Body of pancreas (tissue), 4 donors: ENCODE measurements at regions not wholly inside any gene's neighbourhood (a gene's known extent, or its start where the extent isn't known, plus 50 kb on each side); places are given as distances from the start of the nearest gene placed in this dataset.

Source experiments
- POLR2A ChIP-seq, 3 donors: fragments of 450-650 bp; IDR thresholded peaks; one replicate each; pipeline ENCODE4 v1.6.1; 2016; ENCODE audit warnings: antibody characterized with exemption in 3 of 3, mild to moderate bottlenecking in 2 of 3
- TF ChIP-seq, protein P1 (sequence below), 7 experiments: fragments of 450-650 bp in 4 of 7; fragments of 200-600 bp in 3 of 7; sonication (generic) in 3 of 7; IDR thresholded peaks; one replicate each; pipeline ENCODE4 v1.5.1; 2016 to 2019; ENCODE audit warnings: antibody characterized with exemption in 7 of 7

DNA sequence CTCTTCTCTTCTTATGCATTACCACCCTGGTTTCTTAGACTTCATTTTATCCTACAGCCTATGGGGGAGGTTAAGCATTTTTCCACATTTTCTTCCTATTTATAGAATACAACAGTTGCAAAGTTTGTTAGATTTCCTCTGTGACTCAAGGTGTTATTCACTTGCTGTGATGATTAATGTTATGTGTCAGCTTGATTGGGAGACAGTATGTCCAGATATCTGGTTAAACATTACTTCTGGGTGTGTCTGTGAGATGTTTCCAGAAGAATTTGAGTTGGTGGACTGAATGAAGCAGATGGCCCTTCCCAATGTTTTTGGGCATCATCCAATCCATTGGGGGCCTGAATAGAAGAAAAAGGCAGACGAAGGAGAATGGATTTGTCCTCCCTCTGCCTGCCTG lies 131.3 kb downstream of the C6orf118 start:
- TF ChIP-seq, protein P1, sequence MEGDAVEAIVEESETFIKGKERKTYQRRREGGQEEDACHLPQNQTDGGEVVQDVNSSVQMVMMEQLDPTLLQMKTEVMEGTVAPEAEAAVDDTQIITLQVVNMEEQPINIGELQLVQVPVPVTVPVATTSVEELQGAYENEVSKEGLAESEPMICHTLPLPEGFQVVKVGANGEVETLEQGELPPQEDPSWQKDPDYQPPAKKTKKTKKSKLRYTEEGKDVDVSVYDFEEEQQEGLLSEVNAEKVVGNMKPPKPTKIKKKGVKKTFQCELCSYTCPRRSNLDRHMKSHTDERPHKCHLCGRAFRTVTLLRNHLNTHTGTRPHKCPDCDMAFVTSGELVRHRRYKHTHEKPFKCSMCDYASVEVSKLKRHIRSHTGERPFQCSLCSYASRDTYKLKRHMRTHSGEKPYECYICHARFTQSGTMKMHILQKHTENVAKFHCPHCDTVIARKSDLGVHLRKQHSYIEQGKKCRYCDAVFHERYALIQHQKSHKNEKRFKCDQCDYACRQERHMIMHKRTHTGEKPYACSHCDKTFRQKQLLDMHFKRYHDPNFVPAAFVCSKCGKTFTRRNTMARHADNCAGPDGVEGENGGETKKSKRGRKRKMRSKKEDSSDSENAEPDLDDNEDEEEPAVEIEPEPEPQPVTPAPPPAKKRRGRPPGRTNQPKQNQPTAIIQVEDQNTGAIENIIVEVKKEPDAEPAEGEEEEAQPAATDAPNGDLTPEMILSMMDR (IDR thresholded peaks at IDR 0.05) = no peak
- TF ChIP-seq POLR2A (IDR thresholded peaks at IDR 0.05) = no peak
